HG03521 (cell line): ENCODE measurements at regions not wholly inside any gene's neighbourhood (a gene's known extent, or its start where the extent isn't known, plus 50 kb on each side); places are given as distances from the start of the nearest gene placed in this dataset.

Experiments used
- ATAC-seq: cut with Tn5 transposase; IDR thresholded peaks from one replicate; pipeline ENCODE4 v1.9.1; 2021; ENCODE audit warnings: mild to moderate bottlenecking, moderate library complexity; ENCODE audit not compliant: unreplicated experiment

DNA sequence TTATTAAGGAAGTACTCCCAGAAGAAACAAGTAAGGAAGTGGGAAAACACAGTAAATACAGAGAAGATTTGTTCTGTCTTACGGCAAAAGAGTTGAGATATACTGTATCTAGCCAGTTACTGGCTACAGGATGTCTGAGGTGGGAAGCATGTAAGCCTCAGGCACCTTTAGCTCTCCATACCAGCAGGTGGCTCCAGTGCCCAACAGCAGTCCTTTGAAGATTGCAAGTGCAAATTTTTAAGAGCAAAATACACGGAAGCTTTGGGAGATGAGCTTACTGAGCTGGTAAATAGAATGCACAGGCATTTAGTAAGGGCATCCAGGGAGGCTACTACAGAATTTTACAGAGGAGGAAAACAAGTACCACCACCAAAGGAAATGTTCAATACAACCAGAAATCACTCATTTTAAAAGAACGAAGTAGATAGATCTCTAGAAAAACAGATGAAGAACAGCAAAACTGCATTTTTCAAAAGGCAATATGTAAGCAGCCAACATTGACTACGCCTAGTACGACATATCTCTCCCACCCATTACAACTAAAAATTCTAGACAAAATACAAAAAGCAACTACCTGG is 57.9 kb upstream of the VSTM2B start:
- no peak for ATAC-seq

- ATAC-seq = no peak
Observed at GRCh38 chr19:29475469-29475868, 50.3 kb upstream of the VSTM2B start.
